ENCODE measurements at regions not wholly inside any gene's neighbourhood (a gene's known extent, or its start where the extent isn't known, plus 50 kb on each side); places are given as distances from the start of the nearest gene placed in this dataset.

GRCh38 chrX:10021461-10022272, 54.5 kb downstream of the CLDN34 start:
- no peak for DNase-seq

- no peak for DNase-seq
Measured at GRCh38 chrX:10022273-10022541, 55.0 kb downstream of the CLDN34 start.

GRCh38 chrX:10022580-10023245, 55.6 kb downstream of the CLDN34 start:
- no peak for DNase-seq

- DNase-seq = no peak
Measured at GRCh38 chrX:10023821-10024220, 56.7 kb downstream of the CLDN34 start.

GRCh38 chrX:10025742-10026493, 58.8 kb downstream of the CLDN34 start:
- DNase-seq = no peak

- DNase-seq = no peak
Measured at GRCh38 chrX:10028283-10029104, 61.3 kb downstream of the CLDN34 start.

GRCh38 chrX:10030570-10030969, 63.4 kb downstream of the CLDN34 start:
- DNase-seq = no peak

- no peak for DNase-seq
Measured at GRCh38 chrX:10031746-10032145, 64.6 kb downstream of the CLDN34 start.

- no peak for DNase-seq
Measured at GRCh38 chrX:10032147-10032546, 65.0 kb downstream of the CLDN34 start.

- DNase-seq = no peak
Measured at GRCh38 chrX:10033375-10034007, 66.3 kb downstream of the CLDN34 start.

- no peak for DNase-seq
Measured at GRCh38 chrX:10034740-10035260, 67.6 kb downstream of the CLDN34 start.

GRCh38 chrX:10038585-10038984, 71.4 kb downstream of the CLDN34 start:
- DNase-seq = no peak

- no peak for DNase-seq
Measured at GRCh38 chrX:10039821-10040793, 72.9 kb downstream of the CLDN34 start.

- no peak for DNase-seq
Measured at GRCh38 chrX:10040961-10041360, 73.8 kb downstream of the CLDN34 start.

GRCh38 chrX:10041383-10041782, 74.2 kb downstream of the CLDN34 start:
- DNase-seq = no peak

GRCh38 chrX:10042055-10042454, 74.9 kb downstream of the CLDN34 start:
- DNase-seq = no peak

- no peak for DNase-seq
Measured at GRCh38 chrX:10043386-10043785, 76.2 kb downstream of the CLDN34 start.

GRCh38 chrX:10044021-10044420, 76.9 kb downstream of the CLDN34 start:
- no peak for DNase-seq

- no peak for DNase-seq
Measured at GRCh38 chrX:10045327-10046000, 78.3 kb downstream of the CLDN34 start.

GRCh38 chrX:10047133-10047532, 80.0 kb downstream of the CLDN34 start:
- DNase-seq = no peak

- DNase-seq = no peak
Measured at GRCh38 chrX:10047631-10048030, 80.5 kb downstream of the CLDN34 start.
